ENCODE measurements at regions not wholly inside any gene's neighbourhood (a gene's known extent, or its start where the extent isn't known, plus 50 kb on each side); places are given as distances from the start of the nearest gene placed in this dataset.

DNA sequence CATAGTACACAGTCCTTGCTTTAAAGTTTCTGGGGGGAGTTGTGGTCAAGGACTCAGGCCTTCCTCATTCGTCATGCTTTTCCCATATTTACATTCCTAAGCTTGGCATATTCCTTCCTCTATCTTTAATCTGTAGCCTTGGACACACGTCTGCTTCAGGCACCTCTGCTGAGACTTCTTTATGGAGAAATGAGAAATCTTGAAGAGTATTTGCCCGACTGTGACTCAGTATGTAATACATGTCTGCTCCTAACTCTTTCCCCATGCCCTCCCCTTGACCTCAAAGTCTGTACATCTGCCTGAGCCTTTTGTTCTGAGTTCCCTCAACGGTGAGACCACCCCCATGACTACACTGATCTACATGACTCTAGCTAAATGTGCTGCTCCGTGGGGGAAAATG is 246.1 kb downstream of the SI start:
- Histone ChIP-seq H4K20me1 (replicated peaks; ENCODE audit: control insufficient read depth, extremely low read depth, insufficient read depth, low read length) (no peaks in the 10 kb centered on the region), H3K4me1 (ENCODE audit: control insufficient read depth, extremely low read depth, insufficient read depth, low read length) (no peaks in the 10 kb centered on the region), H2AFZ (ENCODE audit: low read depth, low read length) (no peak overlapping the region), H3K27ac (ENCODE audit: insufficient read depth, low read depth, low read length) (no peak overlapping the region), H3K27me3 (ENCODE audit: control insufficient read depth in 2 of 2, insufficient read depth in 2 of 2, low read length in 2 of 2) (no peaks in the 10 kb centered on the region), H3K4me2 (ENCODE audit: insufficient read depth, low read length) (no peak overlapping the region), H3K4me3 (replicated peaks in 1 of 3; ENCODE audit: insufficient read depth in 1 of 3, low read depth in 1 of 3, low read length in 3 of 3) (no peak overlapping the region), H3K79me2 (ENCODE audit: control insufficient read depth, insufficient read depth, low read length) (no peaks in the 10 kb centered on the region), H3K9ac (replicated peaks; ENCODE audit: extremely low read depth, insufficient read depth, low read length) (no peak overlapping the region), H3K36me3 (ENCODE audit: control insufficient read depth in 2 of 2, extremely low read depth in 1 of 2, insufficient read depth in 2 of 2, low read length in 2 of 2) (no peaks in the 10 kb centered on the region), H3K9me1 (replicated peaks; ENCODE audit: control insufficient read depth, extremely low read depth, insufficient read depth, low read length) (no peaks in the 10 kb centered on the region), H3K9me3 (replicated peaks; ENCODE audit: control insufficient read depth, insufficient read depth, low read length) (peaks cover 3% of the 10 kb centered on the region)
- ChIA-PET CTCF (no interaction called here), POLR2A (no interaction called here)
- DNase-seq (ENCODE audit: low read depth, low spot score) (no peak), FAIRE-seq (no peak)
- TF ChIP-seq EZH2 (IDR thresholded peaks at IDR 0.05; ENCODE audit: borderline replicate concordance, low read depth, low read length, severe bottlenecking), result no peak
- no peak for TF ChIP-seq MYC (IDR thresholded peaks at IDR 0.05; ENCODE audit: low read depth, low read length)
- TF ChIP-seq FOS (IDR thresholded peaks at IDR 0.05; ENCODE audit: borderline replicate concordance, insufficient read depth, low read length), result no peak
- no peak for TF ChIP-seq POLR2A (IDR thresholded peaks at IDR 0.05; ENCODE audit: low read depth, low read length)
- TF ChIP-seq, protein P1, sequence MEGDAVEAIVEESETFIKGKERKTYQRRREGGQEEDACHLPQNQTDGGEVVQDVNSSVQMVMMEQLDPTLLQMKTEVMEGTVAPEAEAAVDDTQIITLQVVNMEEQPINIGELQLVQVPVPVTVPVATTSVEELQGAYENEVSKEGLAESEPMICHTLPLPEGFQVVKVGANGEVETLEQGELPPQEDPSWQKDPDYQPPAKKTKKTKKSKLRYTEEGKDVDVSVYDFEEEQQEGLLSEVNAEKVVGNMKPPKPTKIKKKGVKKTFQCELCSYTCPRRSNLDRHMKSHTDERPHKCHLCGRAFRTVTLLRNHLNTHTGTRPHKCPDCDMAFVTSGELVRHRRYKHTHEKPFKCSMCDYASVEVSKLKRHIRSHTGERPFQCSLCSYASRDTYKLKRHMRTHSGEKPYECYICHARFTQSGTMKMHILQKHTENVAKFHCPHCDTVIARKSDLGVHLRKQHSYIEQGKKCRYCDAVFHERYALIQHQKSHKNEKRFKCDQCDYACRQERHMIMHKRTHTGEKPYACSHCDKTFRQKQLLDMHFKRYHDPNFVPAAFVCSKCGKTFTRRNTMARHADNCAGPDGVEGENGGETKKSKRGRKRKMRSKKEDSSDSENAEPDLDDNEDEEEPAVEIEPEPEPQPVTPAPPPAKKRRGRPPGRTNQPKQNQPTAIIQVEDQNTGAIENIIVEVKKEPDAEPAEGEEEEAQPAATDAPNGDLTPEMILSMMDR (IDR thresholded peaks at IDR 0.05; ENCODE audit: extremely low read depth in 1 of 2, insufficient read depth in 1 of 2, low read depth in 1 of 2, low read length in 2 of 2), result no peak
- TF ChIP-seq, protein P2, sequence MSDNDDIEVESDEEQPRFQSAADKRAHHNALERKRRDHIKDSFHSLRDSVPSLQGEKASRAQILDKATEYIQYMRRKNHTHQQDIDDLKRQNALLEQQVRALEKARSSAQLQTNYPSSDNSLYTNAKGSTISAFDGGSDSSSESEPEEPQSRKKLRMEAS (IDR thresholded peaks at IDR 0.05; ENCODE audit: insufficient read depth, insufficient read length), result no peak
- TF ChIP-seq POLR2AphosphoS5 (IDR thresholded peaks at IDR 0.05; ENCODE audit: insufficient read depth, low read depth, low read length), result no peak
- TF ChIP-seq JUN (IDR thresholded peaks at IDR 0.05; ENCODE audit: borderline replicate concordance, insufficient read depth, insufficient read length, low read depth), result no peak
- no peak for TF ChIP-seq GATA2 (IDR thresholded peaks at IDR 0.05; ENCODE audit: insufficient read depth, insufficient read length, low read depth, low read length)
- intact Hi-C loops (cut with micrococcal nuclease) (no loop called here), dilution Hi-C loops (cut with MboI; ENCODE audit: extremely low pct_ligation_motif_present, low sequenced_read_pairs) (no loop called here)
- no TSS peak for BruUV-seq (replicated peaks)

Measured in endothelial cell of umbilical vein (primary cell).